COLO668 (cell line): ENCODE measurements at regions not wholly inside any gene's neighbourhood (a gene's known extent, or its start where the extent isn't known, plus 50 kb on each side); places are given as distances from the start of the nearest gene placed in this dataset.
A peak's percentile ranks its signal among the peaks of the same experiment; 100 is the strongest.
"Not testable (repeated sequence)": the region's sequence is repeated elsewhere in the genome, so short reads cannot be mapped to it uniquely, and the experiment has no call there.

Experiments used
- DNase-seq: peaks from one replicate; lab custom pipeline; 2025; ENCODE audit not compliant: unreplicated experiment; lab: John Stamatoyannopoulos, UW

DNA sequence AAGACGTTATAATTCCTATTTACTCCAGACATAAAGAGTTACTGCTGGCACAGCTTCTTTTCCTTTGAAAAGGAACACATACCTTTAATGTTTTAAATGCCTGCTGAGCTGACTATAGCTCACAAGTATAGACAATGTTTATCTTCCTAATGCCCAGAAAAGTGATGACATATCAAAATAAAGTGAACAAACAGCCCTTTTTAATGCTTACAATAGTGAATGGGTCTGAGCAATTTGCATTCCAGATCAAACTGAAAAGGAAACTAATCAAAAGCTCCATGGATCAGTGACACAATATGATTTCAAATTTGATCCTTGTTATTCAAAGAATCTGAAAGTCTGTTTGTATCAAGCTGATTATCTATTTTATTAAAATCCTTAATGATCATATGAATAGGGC is 233.6 kb upstream of the SEMA3E start:
- DNase-seq = no peak

DNA sequence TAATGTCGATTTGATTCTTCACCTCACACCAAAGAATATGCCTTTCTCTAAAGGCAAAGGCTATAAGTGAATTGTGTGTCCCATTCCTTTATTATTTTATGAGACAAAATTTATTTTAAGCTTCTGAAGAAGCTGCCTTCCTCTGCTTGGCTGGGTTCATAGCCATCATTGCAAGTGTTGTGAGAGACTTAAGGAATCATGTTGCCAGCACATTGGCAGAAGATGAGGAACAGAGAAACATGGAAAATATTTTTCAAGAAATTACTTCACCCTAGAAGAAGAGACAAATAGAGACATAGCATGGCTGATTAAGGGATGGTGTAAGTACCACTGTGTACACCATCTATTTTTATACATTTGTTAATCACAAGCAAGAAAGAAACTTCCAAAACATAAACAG is 230.1 kb upstream of the SEMA3E start:
- no peak for DNase-seq

DNA sequence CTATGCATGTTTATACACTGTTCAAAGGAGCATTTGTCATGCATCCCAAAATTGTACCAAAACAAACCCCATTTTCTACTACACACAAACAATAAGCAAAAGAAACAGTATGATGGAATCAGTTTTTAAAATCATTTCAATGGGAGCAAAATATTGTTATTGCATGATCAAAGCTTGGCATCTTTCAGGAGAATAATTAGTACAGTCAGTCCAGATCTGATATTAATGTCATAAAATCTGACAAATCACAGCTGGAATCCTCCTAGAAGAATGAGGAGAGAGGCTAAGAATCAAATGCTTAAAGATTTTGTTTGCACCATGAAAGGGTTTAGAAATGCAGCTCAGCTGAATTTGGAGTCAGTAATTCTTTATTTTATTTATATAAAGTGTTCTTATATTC is 229.7 kb upstream of the SEMA3E start:
- DNase-seq = no peak

DNA sequence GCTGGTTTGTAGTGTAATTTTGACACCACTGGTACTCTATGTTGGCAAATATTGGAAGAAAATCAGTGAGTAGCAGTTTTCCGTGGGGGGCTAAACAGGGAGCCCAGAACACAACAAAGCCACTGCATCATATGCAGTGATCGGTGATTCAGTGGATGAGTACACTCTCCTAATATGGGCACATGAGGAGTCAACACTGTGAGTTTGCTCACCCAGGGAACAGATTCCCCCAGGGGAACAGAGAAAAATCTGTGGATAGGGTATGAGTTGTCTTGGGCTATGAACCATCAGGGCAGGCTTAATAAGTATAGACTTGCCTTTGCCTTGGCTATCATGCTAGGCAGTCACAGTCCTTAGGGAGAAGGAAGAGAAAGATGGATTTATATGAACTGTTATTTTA is 227.7 kb upstream of the SEMA3E start:
- DNase-seq = no peak

DNA sequence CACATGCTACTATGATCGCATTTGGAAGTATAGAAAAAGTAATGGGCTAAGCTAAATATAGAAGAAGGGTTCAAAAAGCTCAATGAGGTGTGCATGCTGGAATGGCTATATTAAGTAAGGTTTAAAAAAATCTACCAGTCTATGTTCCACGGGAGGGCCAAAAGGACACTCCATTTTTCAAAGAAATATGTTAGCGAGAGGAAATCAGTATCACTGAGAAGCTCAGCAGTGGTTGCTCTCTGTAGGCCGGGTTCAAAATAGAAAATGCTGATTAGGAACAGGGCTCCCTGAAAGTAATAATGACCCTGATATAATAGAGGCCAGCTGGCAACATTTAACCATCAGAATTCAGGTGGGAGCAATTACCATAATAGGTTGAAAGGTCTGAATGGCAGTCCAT is 224.5 kb upstream of the SEMA3E start:
- DNase-seq = no peak

DNA sequence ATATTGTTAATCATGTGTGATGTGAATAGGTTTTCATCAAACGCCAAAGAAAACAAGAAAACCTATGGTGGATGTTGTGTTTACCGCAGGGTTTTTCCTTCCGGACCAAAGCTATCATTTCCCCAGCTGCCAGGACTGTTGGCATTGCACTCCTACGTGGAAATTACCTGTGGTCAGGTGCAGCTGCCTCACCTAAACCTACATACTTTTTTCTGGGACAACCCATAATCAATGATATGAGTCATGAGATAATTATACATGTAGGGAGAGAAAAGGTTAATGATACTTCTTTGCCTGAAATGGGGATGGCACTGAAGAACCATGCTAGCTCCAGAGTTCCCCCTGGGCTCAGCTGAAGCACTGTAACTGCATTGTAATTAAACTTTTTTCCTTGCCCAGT is 223.6 kb upstream of the SEMA3E start:
- peak; percentile 52 for DNase-seq

DNA sequence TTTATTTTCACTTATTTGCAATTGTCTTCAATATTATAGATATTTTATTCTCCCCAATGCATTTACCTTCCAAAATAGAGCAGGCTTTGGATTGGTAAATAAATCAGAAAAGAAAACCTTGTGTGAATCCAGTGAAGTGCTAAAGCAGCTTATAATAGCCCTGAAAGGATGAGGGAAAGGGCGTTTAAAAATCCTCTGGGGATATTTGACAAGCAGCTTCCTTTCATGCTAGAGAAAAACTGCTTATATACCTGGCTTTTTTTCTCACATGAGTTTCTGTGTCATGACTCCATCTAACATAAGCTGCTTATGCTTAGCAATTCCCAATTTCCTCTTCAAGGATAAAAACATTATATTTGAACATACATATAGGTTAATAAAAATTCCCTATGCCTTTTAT is 221.6 kb upstream of the SEMA3E start:
- no peak for DNase-seq

DNA sequence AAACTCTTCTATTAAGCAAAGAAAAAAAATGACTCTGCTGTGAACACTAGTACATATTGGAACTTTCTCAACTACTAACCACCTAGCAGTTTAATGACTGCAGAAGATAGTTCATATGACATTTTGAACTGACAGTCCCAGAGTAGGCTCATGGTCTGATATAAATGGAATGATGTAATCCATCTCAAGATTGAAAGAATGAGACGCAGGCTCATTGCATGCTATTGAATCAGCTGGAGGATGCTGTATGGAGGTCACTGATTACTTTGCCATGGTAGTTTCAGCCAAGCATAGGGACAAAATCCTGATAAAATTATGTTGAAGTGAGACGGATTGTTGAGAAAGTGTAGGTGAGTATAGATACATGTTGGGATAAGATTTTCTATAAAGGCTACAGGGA is 217.6 kb upstream of the SEMA3E start:
- DNase-seq = no peak

DNA sequence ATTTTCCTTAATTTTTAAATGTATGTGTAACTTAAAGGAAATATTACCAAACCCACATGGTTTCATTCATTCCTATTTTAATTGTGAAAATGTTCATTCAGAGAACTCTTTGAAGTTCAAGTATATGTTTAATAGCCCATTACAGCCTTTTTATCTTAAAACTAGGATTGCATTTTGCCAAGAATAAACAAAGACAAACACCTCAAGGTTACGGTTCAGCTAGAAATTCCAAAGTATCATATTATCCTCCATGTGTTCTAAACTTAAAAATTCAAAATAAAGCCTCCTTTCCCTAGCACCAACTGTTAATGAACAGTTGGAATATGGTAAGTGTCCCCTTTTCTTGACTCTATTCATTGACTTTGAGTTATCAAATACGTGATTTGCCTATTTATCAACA is 215.6 kb upstream of the SEMA3E start:
- no peak for DNase-seq

DNA sequence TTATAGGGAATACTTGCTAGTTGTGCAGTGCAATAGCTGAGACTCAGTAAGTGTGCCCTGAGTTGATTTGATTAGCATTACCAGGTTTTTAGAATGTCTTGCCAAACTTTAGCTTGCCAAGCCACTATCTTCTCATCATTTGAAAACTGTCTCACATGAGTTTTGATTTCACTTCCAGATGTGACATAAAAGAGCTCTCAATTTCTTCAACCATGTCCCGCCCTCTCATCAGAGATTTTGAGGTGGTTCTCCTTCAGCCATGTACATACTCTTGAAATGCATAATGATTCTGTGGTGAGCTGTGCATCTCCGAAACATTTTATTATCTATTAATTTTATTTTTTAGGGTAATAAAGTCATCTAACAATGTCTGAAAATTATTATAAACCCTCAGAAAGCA is 215.0 kb upstream of the SEMA3E start:
- no peak for DNase-seq

DNA sequence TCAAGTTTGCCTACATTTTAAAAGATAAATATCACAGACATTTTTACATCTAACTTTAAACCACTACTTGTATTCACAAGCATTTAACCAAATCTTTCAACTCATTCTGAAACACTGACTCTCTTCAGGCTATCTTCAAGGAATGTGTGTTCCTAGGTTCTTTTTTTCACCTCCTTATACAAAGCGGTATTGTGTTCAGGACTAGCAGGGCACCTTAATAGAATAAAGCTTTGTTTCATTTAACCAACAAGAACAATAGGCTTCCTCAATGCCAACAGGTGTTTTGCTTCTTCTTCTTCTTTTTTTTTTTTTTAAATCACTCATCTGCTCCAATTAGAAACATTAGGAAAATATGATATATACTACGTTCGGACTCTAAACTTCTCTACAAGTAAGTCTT is 212.9 kb upstream of the SEMA3E start:
- DNase-seq = no peak

DNA sequence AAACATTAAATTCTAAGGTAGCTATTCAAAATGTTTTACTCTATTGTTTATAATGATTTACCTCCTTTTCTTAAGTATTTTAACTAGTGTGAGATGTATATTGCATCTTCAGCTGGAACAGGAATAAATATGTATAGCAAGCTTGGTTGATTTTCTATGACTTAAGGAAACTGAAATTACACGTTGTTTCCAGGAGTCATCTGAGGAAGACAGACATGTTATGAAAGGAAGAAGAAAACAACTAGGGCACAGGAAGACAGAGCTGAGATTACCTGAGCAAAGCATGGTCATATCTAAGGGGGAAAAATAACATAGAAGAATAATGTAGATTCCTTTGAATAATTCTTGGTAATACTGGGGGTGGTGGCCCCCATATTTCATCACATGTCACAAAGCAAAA is 210.9 kb upstream of the SEMA3E start:
- no peak for DNase-seq

DNA sequence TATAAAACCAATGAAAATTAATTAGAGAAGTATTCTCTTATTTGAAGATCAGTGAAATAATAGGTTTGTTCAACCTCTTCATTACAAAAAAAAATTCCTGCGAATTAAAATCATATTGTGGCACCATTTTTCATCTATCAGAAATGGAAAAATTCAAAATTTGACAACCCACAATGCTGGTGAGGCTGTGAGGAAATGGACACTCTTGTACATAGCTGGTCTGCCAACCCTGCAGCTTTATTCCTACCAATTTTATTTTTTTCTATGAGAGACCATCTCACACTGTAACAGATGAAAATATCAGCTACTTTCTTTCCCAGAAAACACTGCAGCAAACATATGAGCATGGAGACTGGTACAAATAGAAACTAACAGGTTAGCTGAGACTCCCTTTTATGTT is 208.8 kb upstream of the SEMA3E start:
- no peak for DNase-seq

DNA sequence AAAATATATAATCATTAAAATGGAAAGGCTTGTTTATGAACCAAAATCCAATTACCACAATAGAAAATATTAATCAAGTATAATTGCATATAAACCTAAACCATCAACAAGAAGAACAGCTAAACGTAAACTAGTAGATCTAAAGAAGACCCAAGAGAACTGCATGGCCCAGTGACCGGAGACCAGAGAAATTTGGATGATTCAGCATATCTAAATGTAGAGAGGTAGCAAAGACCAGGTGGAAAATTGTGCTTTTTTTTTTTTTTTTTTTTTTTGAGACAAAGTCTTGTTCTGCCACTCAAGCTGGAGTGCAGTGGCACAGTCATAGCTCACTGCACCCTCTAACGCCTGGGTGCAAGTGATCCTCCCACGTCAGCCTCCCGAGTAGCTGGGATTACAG is 207.2 kb upstream of the SEMA3E start:
- no peak for DNase-seq

DNA sequence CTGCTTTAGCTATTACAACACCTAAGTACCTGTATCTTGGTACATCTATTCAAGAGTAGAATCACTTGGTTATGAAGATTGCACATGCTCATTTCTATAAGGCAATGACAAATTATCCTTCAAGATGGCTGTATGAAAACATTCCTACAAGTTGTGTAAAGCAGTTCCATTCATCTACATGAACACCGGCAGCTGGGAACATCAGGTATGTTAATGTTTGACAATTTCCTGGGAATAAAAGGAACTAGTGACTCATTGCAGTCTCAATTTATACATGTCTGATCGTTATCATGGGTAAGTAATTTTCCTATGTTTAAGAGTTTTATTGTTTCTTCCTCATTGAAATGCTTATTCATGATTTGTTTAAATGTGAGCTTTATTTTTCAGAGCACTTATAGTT is 203.2 kb upstream of the SEMA3E start:
- DNase-seq = no peak

DNA sequence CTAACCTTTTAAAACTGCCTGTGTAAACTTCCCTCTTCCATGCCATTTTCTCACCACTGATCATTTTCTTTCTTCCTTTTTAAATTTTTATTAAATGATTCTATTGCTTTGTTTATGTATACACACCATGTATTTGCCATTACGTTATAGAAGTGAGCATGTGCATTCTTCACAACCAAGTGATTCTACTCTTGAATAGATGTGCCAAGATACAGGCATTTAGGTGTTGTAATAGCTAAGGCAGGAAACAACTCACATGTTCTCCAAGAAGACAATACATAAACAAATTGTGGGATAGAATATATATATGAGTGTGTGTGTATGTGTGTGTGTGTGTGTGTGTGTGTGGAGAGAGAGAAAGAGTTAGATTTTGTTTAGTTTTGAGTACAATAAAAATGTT is 202.6 kb upstream of the SEMA3E start:
- DNase-seq = no peak

DNA sequence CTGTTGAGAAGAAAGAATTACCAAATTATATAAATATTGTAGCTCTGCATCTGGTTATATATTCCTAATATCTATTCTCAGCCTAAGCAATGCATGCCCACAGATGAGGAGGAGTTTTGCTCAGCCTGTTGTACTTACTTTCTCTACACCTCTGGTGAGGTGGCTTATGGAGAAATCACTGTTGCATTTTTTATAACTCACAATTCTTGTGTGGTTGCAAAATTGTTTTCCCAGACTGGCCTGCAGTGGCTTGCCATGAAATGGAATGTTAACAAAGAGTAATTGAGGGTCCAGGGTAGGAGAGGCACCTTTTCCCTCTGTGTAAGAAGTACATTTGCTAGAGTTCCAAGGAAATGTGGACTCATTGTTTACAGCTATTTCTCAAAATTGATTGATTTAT is 202.0 kb upstream of the SEMA3E start:
- no peak for DNase-seq

DNA sequence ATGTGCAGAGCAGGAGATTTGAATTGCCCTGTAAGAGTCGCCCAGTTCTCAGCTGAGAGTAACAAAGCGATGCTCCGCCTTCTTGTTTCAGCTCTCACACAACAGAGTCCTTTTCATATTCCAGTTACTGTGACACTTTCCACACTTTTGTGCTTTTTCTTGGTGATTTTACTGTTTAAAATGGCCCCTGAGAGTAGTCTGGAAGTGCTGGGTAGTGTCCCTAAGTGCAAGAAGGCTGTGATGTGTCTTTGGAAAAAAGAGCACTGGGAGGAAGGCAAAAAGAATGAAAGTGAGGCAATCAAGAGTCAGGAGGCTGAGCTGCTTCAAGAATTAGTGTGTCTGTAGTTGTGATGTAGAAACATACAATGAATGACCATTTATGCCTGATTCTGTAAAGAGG is 201.2 kb upstream of the SEMA3E start:
- DNase-seq = no peak

DNA sequence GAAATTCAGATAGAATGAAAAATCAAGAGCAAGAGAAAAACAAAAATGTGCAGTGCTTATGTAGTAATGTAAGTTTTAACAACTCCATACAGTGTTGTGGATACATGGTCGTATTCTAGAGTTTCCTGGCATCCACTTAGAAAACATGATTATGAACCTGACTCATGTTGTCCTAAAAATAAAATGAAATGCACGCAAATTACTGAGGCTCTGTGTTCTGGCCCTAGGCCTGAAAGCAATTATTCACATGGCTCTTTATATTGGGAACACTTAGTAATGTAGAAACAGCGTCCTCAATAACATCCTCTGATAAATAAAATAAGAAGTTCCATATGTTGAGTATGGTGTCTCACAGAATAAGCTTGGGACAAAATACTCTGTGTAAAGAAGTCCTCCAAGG is 200.2 kb upstream of the SEMA3E start:
- no peak for DNase-seq

DNA sequence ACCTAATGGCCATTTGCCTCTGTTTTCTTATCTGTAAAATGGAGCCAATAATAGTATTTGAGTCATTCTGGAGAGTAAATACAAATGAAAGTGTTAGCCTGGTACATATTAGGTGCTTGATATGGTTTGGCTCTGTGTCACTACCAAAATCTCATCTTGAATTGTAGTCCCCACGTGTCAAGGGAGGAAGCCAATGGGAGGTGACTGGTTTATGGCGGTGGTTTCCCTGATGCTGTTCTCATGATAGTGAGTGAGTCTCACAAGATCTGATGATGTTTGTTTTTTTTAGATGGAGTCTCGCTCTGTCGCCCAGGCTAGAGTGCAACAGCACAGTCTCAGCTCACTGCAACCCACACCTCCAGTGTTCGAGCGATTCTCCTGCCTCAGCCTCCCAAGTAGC is 194.0 kb upstream of the SEMA3E start:
- no peak for DNase-seq

DNA sequence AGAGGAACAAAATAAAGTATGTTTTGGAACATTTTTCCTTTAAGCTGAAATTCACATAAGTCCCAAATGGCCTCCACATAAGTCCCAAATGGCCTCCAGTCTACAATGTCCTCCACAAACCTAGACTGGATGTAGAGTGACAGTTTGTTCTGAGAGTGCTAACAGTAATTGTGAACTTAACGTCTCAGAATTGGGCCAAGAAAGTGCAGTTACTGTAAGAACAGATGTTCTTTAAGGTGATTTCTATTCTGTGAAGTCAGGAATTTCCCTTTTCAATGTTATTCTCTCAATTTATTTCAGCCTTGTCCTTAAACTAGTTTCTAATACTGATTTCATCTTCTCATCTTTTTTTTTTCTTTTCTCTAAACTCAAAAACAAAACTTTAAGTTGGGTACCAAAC is 188.7 kb upstream of the SEMA3E start:
- no peak for DNase-seq

DNA sequence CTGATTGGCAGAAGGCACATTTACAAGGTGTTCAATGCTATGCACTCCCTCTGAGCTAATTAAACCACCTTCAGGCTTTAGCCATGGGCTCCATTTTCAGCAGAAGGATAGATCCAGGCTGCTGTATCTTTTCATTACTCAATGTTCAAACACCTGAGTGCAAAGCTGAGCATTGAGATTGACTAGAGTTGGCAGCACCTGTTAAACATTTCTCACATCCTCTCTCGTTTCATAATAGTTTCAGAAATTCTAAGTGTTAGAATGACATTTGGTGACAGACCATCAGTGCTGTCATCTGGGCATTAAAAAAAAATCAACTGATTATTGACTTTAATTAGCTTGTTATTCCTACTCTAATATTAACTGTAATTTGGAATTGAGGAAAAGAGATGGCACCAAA is 187.1 kb upstream of the SEMA3E start:
- DNase-seq = no peak

DNA sequence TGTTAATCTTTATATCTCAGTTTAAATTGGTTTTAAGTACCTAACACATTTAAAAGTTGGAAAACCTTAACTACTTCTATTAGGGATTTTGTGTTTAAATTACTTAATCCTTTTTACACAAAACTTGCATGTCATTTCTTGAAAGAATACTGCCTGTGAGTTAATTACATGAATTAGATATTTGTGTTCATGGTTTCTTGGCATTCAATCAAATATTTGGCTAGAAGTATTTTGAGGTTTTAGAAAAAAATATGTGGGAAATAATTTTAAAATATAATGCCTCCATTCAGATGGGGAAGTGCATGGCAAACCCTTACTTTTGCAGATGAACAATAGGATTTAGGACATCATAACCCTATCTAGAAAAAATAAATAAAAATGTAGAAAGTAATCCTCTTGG is 186.5 kb upstream of the SEMA3E start:
- DNase-seq = no peak

DNA sequence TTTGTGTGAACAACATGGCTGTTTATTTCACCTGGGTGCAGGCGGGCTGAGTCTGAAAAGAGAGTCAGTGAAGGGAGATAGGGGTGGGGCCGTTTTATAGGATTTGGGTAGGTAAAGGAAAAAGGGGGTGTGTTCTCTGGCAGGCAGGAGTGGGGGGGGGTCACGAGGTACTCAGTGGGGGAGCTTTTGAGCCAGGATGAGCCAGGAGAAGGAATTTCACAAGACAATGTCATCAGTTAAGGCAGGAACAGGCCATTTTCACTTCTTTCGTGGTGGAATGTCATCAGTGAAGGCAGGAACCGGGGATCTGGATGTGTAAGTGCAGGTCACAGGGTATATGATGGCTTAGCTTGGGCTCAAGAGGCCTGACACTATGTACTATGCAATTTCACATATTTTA is 184.8 kb upstream of the SEMA3E start:
- DNase-seq = not testable (repeated sequence)
